ENCODE measurements at regions not wholly inside any gene's neighbourhood (a gene's known extent, or its start where the extent isn't known, plus 50 kb on each side); places are given as distances from the start of the nearest gene placed in this dataset.

DNA sequence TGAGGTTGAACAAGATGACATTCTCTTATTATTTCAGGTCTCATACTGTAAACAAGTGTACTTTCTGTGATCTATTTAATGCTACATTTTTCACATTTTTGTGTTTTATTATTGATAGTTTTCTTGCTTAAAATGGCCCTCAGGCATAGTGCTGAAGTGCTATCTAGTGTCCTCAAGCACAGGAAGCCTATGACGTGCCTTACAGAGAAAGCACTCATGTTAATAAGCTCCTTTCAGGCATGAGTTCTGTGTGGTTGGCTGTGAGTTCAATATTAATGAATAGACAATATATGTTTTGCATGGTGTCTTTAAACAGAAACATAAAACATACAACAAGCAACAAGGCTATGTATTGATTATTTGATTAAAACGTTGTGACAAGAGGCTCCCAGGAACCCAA, 450.1 kb downstream of the PLK2 start:
- Histone ChIP-seq H3K4me3 (ENCODE audit: low read depth, low read length, poor library complexity, severe bottlenecking) (no peak overlapping the region), H3K4me1 (ENCODE audit: insufficient read depth, low read length, severe bottlenecking) (no peaks in the 10 kb centered on the region), H3K36me3 (ENCODE audit: insufficient read depth, low read length) (no peaks in the 10 kb centered on the region), H4K20me1 (ENCODE audit: insufficient read depth, low read length) (no peaks in the 10 kb centered on the region), H2AFZ (ENCODE audit: low read length) (no peak overlapping the region), H3F3A (ENCODE audit: insufficient read depth, low read length) (no peaks in the 10 kb centered on the region), H3K9ac (ENCODE audit: low read length) (no peak overlapping the region), H3K9me3 (ENCODE audit: low read length) (no peaks in the 10 kb centered on the region), H3K4me2 (ENCODE audit: low read length) (no peak overlapping the region), H3K9me2 (ENCODE audit: low read depth, low read length) (no peaks in the 10 kb centered on the region), H3K79me2 (ENCODE audit: insufficient read depth, low read length) (no peaks in the 10 kb centered on the region), H3K27me3 (ENCODE audit: insufficient read depth, low read length) (no peaks in the 10 kb centered on the region), H3K27ac (ENCODE audit: low read depth, low read length, poor library complexity, severe bottlenecking) (no peak overlapping the region)
- TF ChIP-seq CTCF (IDR thresholded peaks at IDR 0.05; ENCODE audit: low read length), result no peak
- no peak for TF ChIP-seq EZH2 (IDR thresholded peaks at IDR 0.05; ENCODE audit: borderline replicate concordance, low read length)

GRCh38 chr5:58002323-58002722, 457.6 kb downstream of the PLK2 start:
- H3K4me3 ChIP-seq (ENCODE audit: low read depth, low read length, poor library complexity, severe bottlenecking), result no peak overlapping the region
- H3K4me2 ChIP-seq (ENCODE audit: low read length), result no peak overlapping the region
- no peaks in the 10 kb centered on the region for H3K9me2 ChIP-seq (ENCODE audit: low read depth, low read length)
- H3K9ac ChIP-seq (ENCODE audit: low read length), result no peak overlapping the region
- H2AFZ ChIP-seq (ENCODE audit: low read length), result no peak overlapping the region
- no peaks in the 10 kb centered on the region for H3K79me2 ChIP-seq (ENCODE audit: insufficient read depth, low read length)
- no peaks in the 10 kb centered on the region for H4K20me1 ChIP-seq (ENCODE audit: insufficient read depth, low read length)
- H3K27me3 ChIP-seq (ENCODE audit: insufficient read depth, low read length), result no peaks in the 10 kb centered on the region
- H3K9me3 ChIP-seq (ENCODE audit: low read length), result no peaks in the 10 kb centered on the region
- no peak overlapping the region for H3K27ac ChIP-seq (ENCODE audit: low read depth, low read length, poor library complexity, severe bottlenecking)
- no peaks in the 10 kb centered on the region for H3K36me3 ChIP-seq (ENCODE audit: insufficient read depth, low read length)
- TF ChIP-seq CTCF (IDR thresholded peaks at IDR 0.05; ENCODE audit: low read length), result no peak
- no peak for TF ChIP-seq EZH2 (IDR thresholded peaks at IDR 0.05; ENCODE audit: borderline replicate concordance, low read length)
- no peaks in the 10 kb centered on the region for H3K4me1 ChIP-seq (ENCODE audit: insufficient read depth, low read length, severe bottlenecking)
- no peaks in the 10 kb centered on the region for H3F3A ChIP-seq (ENCODE audit: insufficient read depth, low read length)

GRCh38 chr5:57993866-57994265, 466.0 kb downstream of the PLK2 start:
- Histone ChIP-seq H3K4me2 (ENCODE audit: low read length) (no peak overlapping the region), H3K27ac (ENCODE audit: low read depth, low read length, poor library complexity, severe bottlenecking) (no peak overlapping the region), H4K20me1 (ENCODE audit: insufficient read depth, low read length) (no peaks in the 10 kb centered on the region), H3K79me2 (ENCODE audit: insufficient read depth, low read length) (no peaks in the 10 kb centered on the region), H3K36me3 (ENCODE audit: insufficient read depth, low read length) (no peaks in the 10 kb centered on the region), H3K27me3 (ENCODE audit: insufficient read depth, low read length) (no peaks in the 10 kb centered on the region), H3K9me2 (ENCODE audit: low read depth, low read length) (no peaks in the 10 kb centered on the region), H3F3A (ENCODE audit: insufficient read depth, low read length) (no peaks in the 10 kb centered on the region), H2AFZ (ENCODE audit: low read length) (no peak overlapping the region), H3K4me3 (ENCODE audit: low read depth, low read length, poor library complexity, severe bottlenecking) (no peak overlapping the region), H3K9me3 (ENCODE audit: low read length) (no peaks in the 10 kb centered on the region), H3K9ac (ENCODE audit: low read length) (no peak overlapping the region), H3K4me1 (ENCODE audit: insufficient read depth, low read length, severe bottlenecking) (no peaks in the 10 kb centered on the region)
- no peak for TF ChIP-seq EZH2 (IDR thresholded peaks at IDR 0.05; ENCODE audit: borderline replicate concordance, low read length)
- no peak for TF ChIP-seq CTCF (IDR thresholded peaks at IDR 0.05; ENCODE audit: low read length)
